ENCODE measurements at regions not wholly inside any gene's neighbourhood (a gene's known extent, or its start where the extent isn't known, plus 50 kb on each side); places are given as distances from the start of the nearest gene placed in this dataset.

DNA sequence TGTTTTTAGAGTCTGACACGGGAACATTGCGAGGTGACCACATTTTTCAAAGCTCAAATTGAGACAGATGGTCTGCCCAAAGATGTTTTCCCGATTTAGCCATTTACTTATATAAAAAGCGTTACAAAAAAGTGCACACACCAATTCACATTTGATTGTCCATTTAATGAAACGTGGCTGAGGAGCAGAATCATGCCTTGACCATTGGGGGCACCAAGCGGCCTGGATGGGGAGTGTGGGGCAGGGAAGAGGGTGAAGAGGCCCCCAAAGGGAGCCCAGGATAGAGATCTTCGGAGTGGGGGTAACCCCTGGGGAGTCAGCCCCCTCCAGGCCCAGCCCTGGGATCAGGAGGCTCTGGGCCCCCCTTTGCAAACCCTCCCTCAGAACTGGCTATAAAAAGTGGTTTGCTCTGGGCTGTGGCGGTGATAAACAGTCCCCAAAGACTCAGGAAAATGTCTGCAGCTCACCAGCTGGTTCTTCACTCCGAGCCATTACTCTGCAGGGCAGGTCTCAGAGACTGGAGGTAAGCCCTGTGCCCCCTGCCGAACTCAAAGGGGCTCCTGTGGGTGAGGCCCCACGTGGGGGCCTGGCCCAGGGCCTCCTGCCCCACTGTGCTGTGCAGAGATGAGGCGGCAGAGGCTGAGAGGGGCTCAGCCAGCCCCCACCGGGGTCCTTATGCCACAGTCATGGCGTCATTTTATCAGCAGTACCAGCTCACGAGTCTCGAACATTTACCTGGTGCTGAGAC, 105.9 kb upstream of the SEC14L1 start:
- H4K20me1 ChIP-seq (ENCODE audit: insufficient read depth): no peaks in the 10 kb centered on the region
- no peaks in the 10 kb centered on the region for H3K36me3 ChIP-seq (ENCODE audit: insufficient read depth, low read length)
- H3K27me3 ChIP-seq (ENCODE audit: insufficient read depth, low read depth, low read length): no peaks in the 10 kb centered on the region
- H3K9me2 ChIP-seq (ENCODE audit: insufficient read depth, low read length): no peaks in the 10 kb centered on the region
- H3F3A ChIP-seq (ENCODE audit: insufficient read depth, low read length, poor library complexity, severe bottlenecking): no peaks in the 10 kb centered on the region
- TF ChIP-seq RAD21 (conservative IDR thresholded peaks at IDR 0.05) (no peak), TAF1 (IDR thresholded peaks at IDR 0.05; ENCODE audit: low read depth) (no peak), MXI1 (conservative IDR thresholded peaks at IDR 0.05; ENCODE audit: poor library complexity, severe bottlenecking) (no peak), POLR2AphosphoS5 (IDR thresholded peaks at IDR 0.05) (no peak), SMC3 (conservative IDR thresholded peaks at IDR 0.05; ENCODE audit: poor library complexity) (no peak), EP300 (conservative IDR thresholded peaks at IDR 0.05; ENCODE audit: poor library complexity, severe bottlenecking) (no peak), EZH2 (IDR thresholded peaks at IDR 0.05; ENCODE audit: borderline replicate concordance, insufficient read depth, low read length, poor library complexity, severe bottlenecking) (no peak)
- TF ChIP-seq, protein P1, sequence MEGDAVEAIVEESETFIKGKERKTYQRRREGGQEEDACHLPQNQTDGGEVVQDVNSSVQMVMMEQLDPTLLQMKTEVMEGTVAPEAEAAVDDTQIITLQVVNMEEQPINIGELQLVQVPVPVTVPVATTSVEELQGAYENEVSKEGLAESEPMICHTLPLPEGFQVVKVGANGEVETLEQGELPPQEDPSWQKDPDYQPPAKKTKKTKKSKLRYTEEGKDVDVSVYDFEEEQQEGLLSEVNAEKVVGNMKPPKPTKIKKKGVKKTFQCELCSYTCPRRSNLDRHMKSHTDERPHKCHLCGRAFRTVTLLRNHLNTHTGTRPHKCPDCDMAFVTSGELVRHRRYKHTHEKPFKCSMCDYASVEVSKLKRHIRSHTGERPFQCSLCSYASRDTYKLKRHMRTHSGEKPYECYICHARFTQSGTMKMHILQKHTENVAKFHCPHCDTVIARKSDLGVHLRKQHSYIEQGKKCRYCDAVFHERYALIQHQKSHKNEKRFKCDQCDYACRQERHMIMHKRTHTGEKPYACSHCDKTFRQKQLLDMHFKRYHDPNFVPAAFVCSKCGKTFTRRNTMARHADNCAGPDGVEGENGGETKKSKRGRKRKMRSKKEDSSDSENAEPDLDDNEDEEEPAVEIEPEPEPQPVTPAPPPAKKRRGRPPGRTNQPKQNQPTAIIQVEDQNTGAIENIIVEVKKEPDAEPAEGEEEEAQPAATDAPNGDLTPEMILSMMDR (IDR thresholded peaks at IDR 0.05; ENCODE audit: poor library complexity, severe bottlenecking): no peak
- TF ChIP-seq, protein P2, sequence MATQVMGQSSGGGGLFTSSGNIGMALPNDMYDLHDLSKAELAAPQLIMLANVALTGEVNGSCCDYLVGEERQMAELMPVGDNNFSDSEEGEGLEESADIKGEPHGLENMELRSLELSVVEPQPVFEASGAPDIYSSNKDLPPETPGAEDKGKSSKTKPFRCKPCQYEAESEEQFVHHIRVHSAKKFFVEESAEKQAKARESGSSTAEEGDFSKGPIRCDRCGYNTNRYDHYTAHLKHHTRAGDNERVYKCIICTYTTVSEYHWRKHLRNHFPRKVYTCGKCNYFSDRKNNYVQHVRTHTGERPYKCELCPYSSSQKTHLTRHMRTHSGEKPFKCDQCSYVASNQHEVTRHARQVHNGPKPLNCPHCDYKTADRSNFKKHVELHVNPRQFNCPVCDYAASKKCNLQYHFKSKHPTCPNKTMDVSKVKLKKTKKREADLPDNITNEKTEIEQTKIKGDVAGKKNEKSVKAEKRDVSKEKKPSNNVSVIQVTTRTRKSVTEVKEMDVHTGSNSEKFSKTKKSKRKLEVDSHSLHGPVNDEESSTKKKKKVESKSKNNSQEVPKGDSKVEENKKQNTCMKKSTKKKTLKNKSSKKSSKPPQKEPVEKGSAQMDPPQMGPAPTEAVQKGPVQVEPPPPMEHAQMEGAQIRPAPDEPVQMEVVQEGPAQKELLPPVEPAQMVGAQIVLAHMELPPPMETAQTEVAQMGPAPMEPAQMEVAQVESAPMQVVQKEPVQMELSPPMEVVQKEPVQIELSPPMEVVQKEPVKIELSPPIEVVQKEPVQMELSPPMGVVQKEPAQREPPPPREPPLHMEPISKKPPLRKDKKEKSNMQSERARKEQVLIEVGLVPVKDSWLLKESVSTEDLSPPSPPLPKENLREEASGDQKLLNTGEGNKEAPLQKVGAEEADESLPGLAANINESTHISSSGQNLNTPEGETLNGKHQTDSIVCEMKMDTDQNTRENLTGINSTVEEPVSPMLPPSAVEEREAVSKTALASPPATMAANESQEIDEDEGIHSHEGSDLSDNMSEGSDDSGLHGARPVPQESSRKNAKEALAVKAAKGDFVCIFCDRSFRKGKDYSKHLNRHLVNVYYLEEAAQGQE (IDR thresholded peaks at IDR 0.05; ENCODE audit: borderline replicate concordance): no peak
- no peak overlapping the region for H3K4me2 ChIP-seq (ENCODE audit: low read length)
- H3K9ac ChIP-seq (ENCODE audit: low read length): no peak overlapping the region
- no peak overlapping the region for H3K4me3 ChIP-seq (ENCODE audit: low read length)
- no peaks in the 10 kb centered on the region for H3K9me3 ChIP-seq (ENCODE audit: low read length)
- H2AFZ ChIP-seq (ENCODE audit: low read depth, low read length): no peak overlapping the region
- H3K27ac ChIP-seq (ENCODE audit: low read length): no peak overlapping the region
- H3K79me2 ChIP-seq (replicated peaks; ENCODE audit: insufficient read depth, low read length): no peaks in the 10 kb centered on the region

DNA sequence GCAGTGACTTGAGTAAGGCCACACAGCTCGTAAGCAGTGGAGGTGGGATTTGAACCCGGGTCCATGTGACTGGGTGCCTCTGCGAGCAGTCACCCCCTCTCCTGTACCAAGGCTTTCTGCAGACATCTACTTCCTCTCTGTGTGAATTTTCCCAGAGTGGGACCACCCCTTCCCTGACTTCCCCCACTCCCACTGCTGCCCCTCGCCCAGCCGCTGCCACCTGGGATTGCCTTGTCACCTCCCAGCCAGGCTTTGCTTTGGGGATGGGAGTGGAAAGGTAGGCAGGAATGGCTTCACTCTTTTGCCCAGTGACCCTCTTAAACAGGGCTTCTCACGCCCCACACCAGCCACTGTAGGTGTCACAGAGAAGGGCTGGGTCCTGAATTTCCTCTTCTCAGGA, 105.2 kb upstream of the SEC14L1 start:
- Histone ChIP-seq H3K36me3 (ENCODE audit: insufficient read depth, low read length) (no peaks in the 10 kb centered on the region), H3F3A (ENCODE audit: insufficient read depth, low read length, poor library complexity, severe bottlenecking) (no peaks in the 10 kb centered on the region), H3K9ac (ENCODE audit: low read length) (no peak overlapping the region), H3K9me2 (ENCODE audit: insufficient read depth, low read length) (no peaks in the 10 kb centered on the region), H3K4me3 (ENCODE audit: low read length) (no peak overlapping the region), H3K4me2 (ENCODE audit: low read length) (no peak overlapping the region), H3K9me3 (ENCODE audit: low read length) (no peaks in the 10 kb centered on the region), H4K20me1 (ENCODE audit: insufficient read depth) (no peaks in the 10 kb centered on the region), H3K79me2 (replicated peaks; ENCODE audit: insufficient read depth, low read length) (no peaks in the 10 kb centered on the region), H3K27ac (ENCODE audit: low read length) (no peak overlapping the region), H3K27me3 (ENCODE audit: insufficient read depth, low read depth, low read length) (no peaks in the 10 kb centered on the region), H2AFZ (ENCODE audit: low read depth, low read length) (no peak overlapping the region)
- no peak for TF ChIP-seq EZH2 (IDR thresholded peaks at IDR 0.05; ENCODE audit: borderline replicate concordance, insufficient read depth, low read length, poor library complexity, severe bottlenecking)
- no peak for TF ChIP-seq EP300 (conservative IDR thresholded peaks at IDR 0.05; ENCODE audit: poor library complexity, severe bottlenecking)
- TF ChIP-seq SMC3 (conservative IDR thresholded peaks at IDR 0.05; ENCODE audit: poor library complexity): no peak
- no peak for TF ChIP-seq TAF1 (IDR thresholded peaks at IDR 0.05; ENCODE audit: low read depth)
- no peak for TF ChIP-seq MXI1 (conservative IDR thresholded peaks at IDR 0.05; ENCODE audit: poor library complexity, severe bottlenecking)
- TF ChIP-seq POLR2AphosphoS5 (IDR thresholded peaks at IDR 0.05): no peak
- TF ChIP-seq, protein P2 (IDR thresholded peaks at IDR 0.05; ENCODE audit: borderline replicate concordance): no peak
- TF ChIP-seq, protein P1 (IDR thresholded peaks at IDR 0.05; ENCODE audit: poor library complexity, severe bottlenecking): no peak
- TF ChIP-seq RAD21 (conservative IDR thresholded peaks at IDR 0.05): no peak
